ENCODE measurements at regions not wholly inside any gene's neighbourhood (a gene's known extent, or its start where the extent isn't known, plus 50 kb on each side); places are given as distances from the start of the nearest gene placed in this dataset.

DNA sequence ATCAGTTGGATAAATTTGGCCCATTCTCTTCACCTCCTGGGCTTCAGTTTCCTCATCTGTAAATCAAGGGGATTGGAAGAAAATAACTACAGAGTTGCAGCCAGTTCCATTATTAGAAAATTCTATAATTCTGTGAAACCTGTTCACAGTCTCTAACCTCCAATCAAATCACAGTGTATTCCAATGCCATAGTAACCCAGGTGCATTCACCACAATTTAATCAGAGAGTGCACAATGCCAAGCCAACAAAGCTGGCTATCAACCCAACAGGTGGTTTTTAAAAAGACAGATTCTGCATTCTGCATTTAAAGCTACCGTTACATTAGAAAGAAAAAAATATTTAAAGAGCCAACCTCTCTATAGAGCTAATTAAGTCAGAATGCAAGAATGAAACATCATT is 308.6 kb downstream of the RNF144A start:
- no peak overlapping the region for H3K9ac ChIP-seq

DNA sequence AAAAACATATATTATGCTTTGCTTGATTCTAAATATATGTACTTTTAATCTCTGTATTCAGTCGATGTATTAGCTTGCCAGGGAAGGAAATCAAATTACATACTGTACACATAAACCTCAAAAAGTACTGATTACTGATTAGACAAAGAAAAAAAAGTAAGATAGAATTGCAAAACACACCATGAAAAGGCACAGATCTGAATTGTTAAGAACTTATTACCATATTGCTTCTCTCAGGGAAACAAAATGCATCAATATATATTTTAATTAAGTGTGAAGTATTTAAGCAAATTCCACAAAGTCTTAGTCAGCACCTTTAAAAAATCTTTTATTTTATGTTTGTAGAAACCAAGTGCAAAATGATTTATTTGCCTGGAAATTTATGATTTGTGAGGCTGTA is 309.3 kb downstream of the RNF144A start:
- no peaks in the 10 kb centered on the region for H4K20me1 ChIP-seq (ENCODE audit: low read depth)
- H3K27ac Mint-ChIP-seq = no peak overlapping the region
- H3K9me3 Mint-ChIP-seq = no peaks in the 10 kb centered on the region
- H3K27me3 Mint-ChIP-seq (ENCODE audit: insufficient read depth, low read depth) = no peaks in the 10 kb centered on the region
- H3K4me3 Mint-ChIP-seq = no peak overlapping the region
- no peaks in the 10 kb centered on the region for H3K79me2 ChIP-seq (ENCODE audit: low read depth)
- no peaks in the 10 kb centered on the region for H3K36me3 Mint-ChIP-seq
- H3K4me3 ChIP-seq = no peak overlapping the region
- no peaks in the 10 kb centered on the region for H3K36me3 ChIP-seq
- no peak for DNase-seq (ENCODE audit: low spot score)
- H2AFZ ChIP-seq (replicated peaks) = no peak overlapping the region
- H3K4me2 ChIP-seq = no peak overlapping the region
- no peaks in the 10 kb centered on the region for H3K27me3 ChIP-seq
- no peak overlapping the region for H3K9ac ChIP-seq
- peaks cover 23% of the 10 kb centered on the region for H3K4me1 ChIP-seq
- peaks cover 13% of the 10 kb centered on the region for H3F3A ChIP-seq (ENCODE audit: low read depth)
- H3K9me3 ChIP-seq (ENCODE audit: low read depth) = peaks cover 7% of the 10 kb centered on the region
- no peak for TF ChIP-seq EZH2 (IDR thresholded peaks at IDR 0.05)
- TF ChIP-seq, protein P1, sequence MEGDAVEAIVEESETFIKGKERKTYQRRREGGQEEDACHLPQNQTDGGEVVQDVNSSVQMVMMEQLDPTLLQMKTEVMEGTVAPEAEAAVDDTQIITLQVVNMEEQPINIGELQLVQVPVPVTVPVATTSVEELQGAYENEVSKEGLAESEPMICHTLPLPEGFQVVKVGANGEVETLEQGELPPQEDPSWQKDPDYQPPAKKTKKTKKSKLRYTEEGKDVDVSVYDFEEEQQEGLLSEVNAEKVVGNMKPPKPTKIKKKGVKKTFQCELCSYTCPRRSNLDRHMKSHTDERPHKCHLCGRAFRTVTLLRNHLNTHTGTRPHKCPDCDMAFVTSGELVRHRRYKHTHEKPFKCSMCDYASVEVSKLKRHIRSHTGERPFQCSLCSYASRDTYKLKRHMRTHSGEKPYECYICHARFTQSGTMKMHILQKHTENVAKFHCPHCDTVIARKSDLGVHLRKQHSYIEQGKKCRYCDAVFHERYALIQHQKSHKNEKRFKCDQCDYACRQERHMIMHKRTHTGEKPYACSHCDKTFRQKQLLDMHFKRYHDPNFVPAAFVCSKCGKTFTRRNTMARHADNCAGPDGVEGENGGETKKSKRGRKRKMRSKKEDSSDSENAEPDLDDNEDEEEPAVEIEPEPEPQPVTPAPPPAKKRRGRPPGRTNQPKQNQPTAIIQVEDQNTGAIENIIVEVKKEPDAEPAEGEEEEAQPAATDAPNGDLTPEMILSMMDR (IDR thresholded peaks at IDR 0.05) = no peak
- TF ChIP-seq EZH2phosphoT487 (IDR thresholded peaks at IDR 0.05) = no peak
- H3K4me1 Mint-ChIP-seq = peaks cover 14% of the 10 kb centered on the region
- no peak overlapping the region for H3K27ac ChIP-seq

More for the DNA sequence above, 308.6 kb downstream of the RNF144A start:
- Mint-ChIP-seq H3K4me1 (peaks cover 14% of the 10 kb centered on the region), H3K36me3 (no peaks in the 10 kb centered on the region), H3K27me3 (ENCODE audit: insufficient read depth, low read depth) (no peaks in the 10 kb centered on the region), H3K27ac (no peak overlapping the region), H3K4me3 (no peak overlapping the region), H3K9me3 (no peaks in the 10 kb centered on the region)
- H3K9me3 ChIP-seq (ENCODE audit: low read depth) = peaks cover 7% of the 10 kb centered on the region
- no peak overlapping the region for H3K27ac ChIP-seq
- no peaks in the 10 kb centered on the region for H3K27me3 ChIP-seq
- DNase-seq (ENCODE audit: low spot score) = no peak
- H3K4me3 ChIP-seq = no peak overlapping the region
- no peak overlapping the region for H3K4me2 ChIP-seq
- H4K20me1 ChIP-seq (ENCODE audit: low read depth) = no peaks in the 10 kb centered on the region
- peaks cover 23% of the 10 kb centered on the region for H3K4me1 ChIP-seq
- TF ChIP-seq EZH2phosphoT487 (IDR thresholded peaks at IDR 0.05) (no peak), EZH2 (IDR thresholded peaks at IDR 0.05) (no peak)
- TF ChIP-seq, protein P1 (IDR thresholded peaks at IDR 0.05) = no peak
- no peaks in the 10 kb centered on the region for H3K79me2 ChIP-seq (ENCODE audit: low read depth)
- no peaks in the 10 kb centered on the region for H3K36me3 ChIP-seq
- H2AFZ ChIP-seq (replicated peaks) = no peak overlapping the region
- H3F3A ChIP-seq (ENCODE audit: low read depth) = peaks cover 13% of the 10 kb centered on the region

DNA sequence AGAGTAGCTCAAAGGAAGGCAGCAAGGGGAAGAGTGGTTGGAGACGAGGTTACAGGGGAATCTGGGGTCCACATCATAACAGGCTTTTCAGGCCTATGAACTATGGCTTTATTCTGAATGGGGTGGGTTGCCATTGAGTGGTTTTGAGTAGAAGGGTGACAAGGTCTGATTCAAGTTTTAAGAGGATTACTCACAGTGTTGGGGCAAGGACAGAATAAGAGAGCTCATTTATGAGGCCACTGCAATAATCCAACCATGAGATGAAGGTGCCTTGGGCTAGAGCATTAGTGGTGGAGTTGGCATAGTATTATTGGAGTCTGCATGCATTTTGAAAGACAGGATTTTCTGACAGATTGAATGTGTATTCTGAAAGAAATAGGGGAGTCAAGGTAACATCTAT is 315.9 kb downstream of the RNF144A start:
- no peak overlapping the region for H3K4me3 Mint-ChIP-seq
- peaks cover 5% of the 10 kb centered on the region for H3K4me1 ChIP-seq
- H2AFZ ChIP-seq (replicated peaks) = no peak overlapping the region
- H3K79me2 ChIP-seq (ENCODE audit: low read depth) = no peaks in the 10 kb centered on the region
- TF ChIP-seq, protein P1 (IDR thresholded peaks at IDR 0.05) = no peak
- no peak for TF ChIP-seq EZH2 (IDR thresholded peaks at IDR 0.05)
- TF ChIP-seq EZH2phosphoT487 (IDR thresholded peaks at IDR 0.05) = no peak
- no peak overlapping the region for H3K4me3 ChIP-seq
- H3K4me1 Mint-ChIP-seq = peaks cover 4% of the 10 kb centered on the region
- H3K27ac ChIP-seq = no peak overlapping the region
- no peaks in the 10 kb centered on the region for H3K27me3 ChIP-seq
- H3K9me3 ChIP-seq (ENCODE audit: low read depth) = peaks cover 6% of the 10 kb centered on the region
- peaks cover 2% of the 10 kb centered on the region for H3F3A ChIP-seq (ENCODE audit: low read depth)
- H4K20me1 ChIP-seq (ENCODE audit: low read depth) = no peaks in the 10 kb centered on the region
- H3K27me3 Mint-ChIP-seq (ENCODE audit: insufficient read depth, low read depth) = no peaks in the 10 kb centered on the region
- no peaks in the 10 kb centered on the region for H3K9me3 Mint-ChIP-seq
- no peaks in the 10 kb centered on the region for H3K36me3 Mint-ChIP-seq
- no peak overlapping the region for H3K9ac ChIP-seq
- H3K36me3 ChIP-seq = no peaks in the 10 kb centered on the region
- no peak for DNase-seq (ENCODE audit: low spot score)
- no peak overlapping the region for H3K4me2 ChIP-seq
- H3K27ac Mint-ChIP-seq = no peak overlapping the region
